Smooth muscle cell of the brain vasculature (primary cell): ENCODE measurements at regions not wholly inside any gene's neighbourhood (a gene's known extent, or its start where the extent isn't known, plus 50 kb on each side); places are given as distances from the start of the nearest gene placed in this dataset.
"Not testable (repeated sequence)": the region's sequence is repeated elsewhere in the genome, so short reads cannot be mapped to it uniquely, and the experiment has no call there.

Source experiments
- DNase-seq: peaks from one replicate; pipeline ENCODE4 v3.0.0-alpha.2; 2012; ENCODE audit warnings: low read depth, low spot score

GRCh38 chr6:112579601-112580000 is 232.5 kb downstream of the RFPL4B start:
- DNase-seq, result no peak

- DNase-seq, result no peak
Measured at GRCh38 chr6:112581015-112581414, 233.9 kb downstream of the RFPL4B start.

- DNase-seq, result no peak
Measured at GRCh38 chr6:112590326-112590725, 243.2 kb downstream of the RFPL4B start.

- DNase-seq, result no peak
Measured at GRCh38 chr6:112591329-112591728, 244.2 kb downstream of the RFPL4B start.

- no peak for DNase-seq
Measured at GRCh38 chr6:112592159-112592558, 245.0 kb downstream of the RFPL4B start.

- DNase-seq, result peak; percentile 9
Measured at GRCh38 chr6:112594886-112595594, 247.9 kb downstream of the RFPL4B start.

GRCh38 chr6:112595841-112596240 is 248.7 kb downstream of the RFPL4B start:
- DNase-seq, result no peak

GRCh38 chr6:112597176-112597575 is 250.0 kb downstream of the RFPL4B start:
- DNase-seq, result no peak

- no peak for DNase-seq
Measured at GRCh38 chr6:112600168-112600567, 253.0 kb downstream of the RFPL4B start.

- no peak for DNase-seq
Measured at GRCh38 chr6:112603726-112604125, 256.6 kb downstream of the RFPL4B start.

DNA sequence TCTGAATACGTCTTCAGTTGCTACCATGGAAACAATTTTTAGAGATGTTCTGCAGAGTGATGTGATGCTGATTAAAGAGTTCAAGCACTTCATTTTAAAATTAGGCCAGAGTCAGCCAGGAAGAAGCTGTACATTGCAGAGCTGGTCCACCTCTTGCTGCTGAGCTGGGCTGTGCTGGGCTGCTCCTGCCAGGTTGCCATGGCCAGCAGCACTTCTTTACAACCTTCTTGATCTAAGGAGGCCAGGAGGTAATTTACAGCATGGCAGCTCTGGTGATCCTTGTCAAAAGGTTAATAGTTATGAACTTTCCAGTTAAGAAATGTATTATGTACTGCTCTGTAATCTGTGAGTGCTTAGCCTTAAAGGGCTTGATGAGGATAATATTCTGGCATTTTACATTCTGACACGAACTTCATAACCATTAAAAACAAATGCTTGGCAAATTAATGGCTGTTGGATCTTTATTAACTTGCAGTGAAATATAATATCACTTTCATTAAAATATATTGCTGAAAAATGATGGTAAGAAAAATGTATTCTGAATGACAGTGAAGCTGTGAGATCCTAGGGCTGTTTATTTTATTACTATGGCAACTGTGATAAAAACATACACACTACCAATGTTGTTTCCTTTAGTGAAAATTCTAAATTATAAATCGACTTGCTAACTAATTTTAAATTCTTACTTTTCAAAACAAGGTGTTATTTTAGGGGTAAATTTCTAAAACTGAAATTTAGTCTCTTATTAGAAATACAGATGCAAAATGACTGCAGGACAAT is 259.7 kb downstream of the RFPL4B start:
- DNase-seq, result no peak

GRCh38 chr6:112608925-112609324 is 261.8 kb downstream of the RFPL4B start:
- not testable (repeated sequence) for DNase-seq

DNA sequence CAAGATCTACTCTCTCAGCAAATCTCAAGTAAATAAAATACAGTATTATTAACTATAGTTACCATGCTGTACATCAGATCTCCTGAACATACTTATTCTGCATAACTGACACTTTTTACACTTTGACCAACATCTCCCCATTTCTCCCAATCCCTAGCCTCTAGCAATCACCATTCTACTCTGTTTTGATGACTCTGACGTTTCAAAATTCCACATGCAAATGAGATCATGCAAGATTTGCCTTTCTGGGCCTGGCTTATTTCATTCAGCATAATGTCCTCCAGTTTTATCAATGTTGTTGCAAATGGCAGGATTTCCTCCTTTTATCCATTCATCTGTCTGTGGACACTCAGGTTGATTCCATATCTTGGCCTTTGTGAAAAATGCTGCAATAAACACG is 266.3 kb downstream of the RFPL4B start:
- DNase-seq, result no peak

DNA sequence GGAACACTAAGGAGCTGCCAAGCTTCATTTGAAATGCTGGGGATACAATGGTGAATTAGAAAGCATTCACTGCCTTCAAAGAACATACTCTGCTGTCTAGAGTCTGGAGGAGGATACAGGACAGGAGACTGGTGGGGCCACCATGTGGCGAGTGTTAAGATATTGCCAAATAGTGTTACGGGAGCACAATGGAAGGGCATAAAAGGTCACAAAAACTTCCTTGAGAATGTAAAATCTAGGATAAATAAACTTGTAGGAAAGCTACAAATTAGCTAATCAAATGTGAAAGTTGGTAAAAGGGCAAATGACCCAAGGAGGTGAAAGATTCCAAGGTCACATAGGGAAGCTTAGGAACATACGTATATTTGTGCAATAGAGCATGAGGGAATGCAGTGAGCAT is 271.7 kb downstream of the RFPL4B start:
- no peak for DNase-seq

DNA sequence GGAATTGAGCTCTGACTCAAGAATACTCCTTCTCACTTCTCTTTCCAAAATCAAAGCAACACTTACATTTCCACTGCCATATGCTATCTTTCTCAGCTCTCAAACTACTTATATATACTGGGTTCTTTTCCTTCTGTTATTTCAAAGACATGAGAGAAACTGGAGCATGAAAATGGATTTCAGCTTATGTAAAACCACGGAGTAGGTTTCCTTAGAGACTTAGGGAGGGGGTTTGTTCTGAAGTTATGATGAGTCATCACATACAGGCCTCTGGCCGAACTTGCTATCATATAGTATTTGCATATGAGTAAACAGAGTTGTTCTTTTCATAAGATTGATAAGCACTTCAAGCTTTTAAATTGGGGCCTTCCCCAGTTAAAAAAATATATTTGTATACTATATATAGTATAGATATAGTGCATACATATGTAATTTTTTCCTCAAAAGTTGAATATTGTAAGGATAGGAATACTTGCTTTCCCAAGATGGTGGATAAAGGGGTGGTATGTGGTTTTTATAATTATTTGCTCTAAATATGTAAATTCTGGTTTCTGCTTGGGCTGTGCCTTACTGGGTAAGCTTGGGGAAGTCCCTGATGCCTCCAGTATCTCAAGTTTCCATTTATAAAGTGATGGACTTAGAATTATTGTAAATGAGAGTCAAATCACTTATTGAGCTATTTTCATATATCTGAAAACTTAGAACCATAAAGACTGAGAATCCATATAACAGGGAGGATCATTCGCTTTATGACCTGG is 273.9 kb downstream of the RFPL4B start:
- DNase-seq, result no peak

GRCh38 chr6:112622036-112622435 is 274.9 kb downstream of the RFPL4B start:
- DNase-seq, result no peak

DNA sequence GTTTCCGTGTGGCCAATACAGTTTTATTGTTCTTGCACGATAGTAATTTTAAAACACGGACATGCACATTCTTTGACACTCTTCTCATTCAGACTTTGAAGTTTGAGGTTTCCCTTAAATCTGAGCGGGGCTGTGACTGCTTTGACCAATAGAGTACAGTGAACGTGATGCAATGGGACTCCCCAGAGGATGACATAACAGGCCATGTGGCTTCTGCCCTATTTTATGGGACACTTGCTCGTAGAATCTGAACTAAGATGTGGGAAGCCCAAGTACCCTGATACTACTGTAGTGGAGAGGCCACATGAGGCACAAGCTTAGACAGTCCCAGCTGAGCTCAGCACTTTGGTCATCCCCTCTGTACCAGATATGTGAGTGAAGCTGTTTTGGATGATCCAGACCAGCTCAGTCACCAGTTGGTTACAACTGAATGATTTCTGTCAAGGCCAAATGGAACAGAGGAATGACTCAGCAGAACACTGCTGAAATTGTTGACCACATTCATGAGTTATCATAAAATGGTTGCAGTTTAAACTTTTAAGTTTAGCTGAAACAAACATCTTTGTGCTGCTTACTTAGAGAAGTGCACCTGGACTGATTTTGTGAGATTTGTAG is 279.4 kb downstream of the RFPL4B start:
- DNase-seq, result no peak

DNA sequence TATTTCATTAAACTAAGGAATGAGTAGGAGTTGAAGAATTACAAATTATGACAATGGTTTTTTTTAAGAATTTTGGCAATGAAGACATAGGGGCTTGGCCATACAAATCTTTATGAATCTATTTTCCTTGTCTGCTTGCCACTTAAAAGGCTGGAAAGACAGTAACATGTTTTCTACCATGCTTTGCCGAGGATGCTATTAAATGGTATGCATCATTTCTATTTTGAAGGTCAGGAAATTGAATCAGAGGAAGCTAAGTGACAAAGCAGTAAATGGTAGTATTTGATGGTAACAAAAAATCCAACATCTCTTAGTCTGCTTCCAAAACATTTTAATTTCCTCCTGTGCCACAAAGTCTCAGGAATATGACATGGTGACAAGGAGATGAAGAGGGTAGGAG is 287.2 kb downstream of the RFPL4B start:
- DNase-seq, result no peak

DNA sequence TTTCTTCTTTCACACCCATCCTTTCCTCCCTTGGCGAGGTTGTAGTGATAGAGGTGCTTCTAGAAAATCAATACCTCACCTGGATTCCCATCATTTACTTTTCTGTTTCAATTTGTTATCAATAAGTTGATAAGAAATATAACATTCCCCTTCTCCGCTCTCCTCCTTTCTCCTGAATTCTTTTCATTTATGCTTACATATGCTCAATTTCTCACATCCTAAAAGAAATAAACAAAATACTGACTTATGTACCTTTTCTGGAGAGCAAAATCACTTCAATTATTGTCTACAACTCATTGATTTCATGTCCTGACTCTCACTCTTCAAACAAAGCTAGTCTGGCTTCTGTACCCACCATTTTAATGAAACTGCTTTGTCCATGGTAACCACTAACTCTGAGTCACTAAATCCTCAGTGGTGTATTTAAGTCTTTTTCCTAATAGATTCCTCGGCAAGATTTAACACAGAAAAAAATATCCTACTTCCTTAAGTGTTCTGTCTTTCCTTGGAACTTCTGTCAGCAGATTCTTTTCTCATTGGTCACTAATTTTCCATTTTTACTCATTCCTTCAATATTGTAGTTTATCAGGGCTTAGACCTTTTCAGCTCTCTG is 289.6 kb downstream of the RFPL4B start:
- no peak for DNase-seq

- peak; percentile 54 for DNase-seq
Measured at GRCh38 chr6:112639391-112639831, 292.3 kb downstream of the RFPL4B start.

- no peak for DNase-seq
Measured at GRCh38 chr6:112640891-112641290, 293.8 kb downstream of the RFPL4B start.
